Liver (tissue), 3 donors: ENCODE measurements at regions not wholly inside any gene's neighbourhood (a gene's known extent, or its start where the extent isn't known, plus 50 kb on each side); places are given as distances from the start of the nearest gene placed in this dataset.

Source experiments
- CTCF ChIP-seq: fragments of 150-350 bp; IDR thresholded peaks from 2 replicates; pipeline ENCODE4 v1.5.1; 2017; ENCODE audit warnings: improper control_type of control experiment, low read depth, low read length; ENCODE audit not compliant: missing input control
- EGR1 ChIP-seq, 2 donors: IDR thresholded peaks; 2 replicates each; pipeline ENCODE4 v1.6.1; 2016 to 2018; ENCODE audit warnings: antibody characterized with exemption in 2 of 2, low read depth in 2 of 2
- SP1 ChIP-seq: IDR thresholded peaks from 2 replicates; pipeline ENCODE4 v1.6.1; 2018; ENCODE audit warnings: antibody characterized with exemption, mild to moderate bottlenecking
- TAF1 ChIP-seq: conservative IDR thresholded peaks from 2 replicates; pipeline ENCODE4 v1.6.1; 2016; ENCODE audit warnings: antibody characterized with exemption, mild to moderate bottlenecking
- YY1 ChIP-seq: IDR thresholded peaks from 2 replicates; pipeline ENCODE4 v1.6.1; 2016; ENCODE audit warnings: antibody characterized with exemption, mild to moderate bottlenecking
- donor health status: healthy.
- donor health status: healthy.

DNA sequence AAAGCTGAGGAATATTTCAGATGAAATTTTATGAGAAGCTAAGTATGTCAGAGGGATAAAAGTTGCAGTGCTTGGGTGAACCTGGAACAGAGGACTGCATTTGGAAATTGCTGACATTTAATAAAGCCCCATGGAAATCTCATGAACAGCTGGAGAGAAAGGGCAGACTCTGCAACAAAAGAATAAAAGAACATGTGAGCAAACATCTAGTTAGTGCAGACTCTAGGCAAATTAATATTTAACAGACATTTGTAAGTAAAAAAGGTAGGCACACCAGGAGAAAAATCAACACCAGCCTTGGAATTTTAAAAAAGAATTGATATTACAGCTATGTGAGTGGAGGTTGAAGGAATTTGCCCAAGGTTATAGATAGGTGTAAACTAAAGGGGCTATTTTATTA lies 114.6 kb upstream of the PUDP start:
- TF ChIP-seq CTCF: no peak
- no peak for TF ChIP-seq EGR1 (IDR thresholded peaks at IDR 0.05; ENCODE audit: low read depth in 2 of 2)
- no peak for TF ChIP-seq TAF1
- TF ChIP-seq SP1: no peak
- no peak for TF ChIP-seq YY1
